Common myeloid progenitor, CD34-positive (primary cell): ENCODE measurements at regions not wholly inside any gene's neighbourhood (a gene's known extent, or its start where the extent isn't known, plus 50 kb on each side); places are given as distances from the start of the nearest gene placed in this dataset.

ENCODE experiments used
- CTCF ChIA-PET: fragments of 350-600 bp; sonication (Branson Sonifier 250); formaldehyde crosslinking; loops from one replicate; lab custom pipeline; 2021; ENCODE audit warnings: antibody characterized with exemption; lab: Charles Lee
- POLR2A ChIA-PET: fragments of 350-600 bp; sonication (Branson Sonifier 250); formaldehyde crosslinking; loops from one replicate; lab custom pipeline; 2021; ENCODE audit warnings: antibody characterized with exemption; lab: Charles Lee
- DNase-seq, 3 donors: peaks; one replicate each; pipeline versions ENCODE4 v3.0.0 to v3.0.0-alpha.2; 2013
- H3K27ac ChIP-seq, 2 experiments: 1 replicate in 1 of 2; 2 replicates in 1 of 2; pipeline ENCODE4 v1.7.0; 2013; ENCODE audit warnings: inconsistent platforms in 2 of 2, low read length in 2 of 2, mild to moderate bottlenecking in 2 of 2, low read depth in 1 of 2, moderate library complexity in 1 of 2; ENCODE audit not compliant: severe bottlenecking in 2 of 2, insufficient read depth in 1 of 2, poor library complexity in 1 of 2
- H3K27me3 ChIP-seq, 5 experiments: replicated peaks in 2 of 5; 1 replicate in 3 of 5; 2 replicates in 2 of 5; pipeline versions ENCODE4 v1.6.1 to v1.7.0; 2013; ENCODE audit warnings: low read length in 4 of 5, mild to moderate bottlenecking in 2 of 5, moderate library complexity in 2 of 5, inconsistent platforms in 1 of 5; ENCODE audit not compliant: insufficient read depth in 5 of 5, control insufficient read depth in 4 of 5
- H3K36me3 ChIP-seq, 4 experiments: 1 replicate in 2 of 4; 2 replicates in 2 of 4; pipeline versions ENCODE4 v1.6.1 to v1.7.0; 2013; ENCODE audit warnings: low read length in 3 of 4, control low read depth in 1 of 4, mild to moderate bottlenecking in 1 of 4; ENCODE audit not compliant: control insufficient read depth in 4 of 4, insufficient read depth in 4 of 4
- H3K4me1 ChIP-seq, 4 experiments: 1 replicate in 3 of 4; 2 replicates in 1 of 4; pipeline versions ENCODE4 v1.6.1 to v1.7.1; 2013; ENCODE audit warnings: low read length in 3 of 4, mild to moderate bottlenecking in 3 of 4, control low read depth in 1 of 4, inconsistent platforms in 1 of 4, moderate library complexity in 1 of 4; ENCODE audit not compliant: control insufficient read depth in 4 of 4, insufficient read depth in 4 of 4; ENCODE audit errors: control extremely low read depth in 1 of 4
- H3K4me3 ChIP-seq, 7 experiments: 1 replicate in 4 of 7; 2 replicates in 3 of 7; pipeline versions ENCODE4 v1.5.1 to v1.7.0; 2013; ENCODE audit warnings: mild to moderate bottlenecking in 7 of 7, low read length in 6 of 7, moderate library complexity in 6 of 7, inconsistent platforms in 2 of 7, low read depth in 2 of 7, control low read depth in 1 of 7; ENCODE audit not compliant: insufficient read depth in 4 of 7, control insufficient read depth in 1 of 7; ENCODE audit errors: extremely low read depth in 1 of 7
- H3K9me3 ChIP-seq, 5 experiments: 1 replicate in 4 of 5; 2 replicates in 1 of 5; pipeline versions ENCODE4 v1.6.1 to v1.7.1; 2013; ENCODE audit warnings: low read length in 4 of 5, mild to moderate bottlenecking in 2 of 5, inconsistent platforms in 1 of 5, low read depth in 1 of 5, moderate library complexity in 1 of 5; ENCODE audit not compliant: control insufficient read depth in 4 of 5, insufficient read depth in 2 of 5; ENCODE audit errors: control extremely low read depth in 1 of 5
- WGBS: methylation state at CpG from one replicate; pipeline ENCODE4 v1.1.5; 2013; ENCODE audit not compliant: insufficient coverage; 5-methylcytosine and 5-hydroxymethylcytosine counted together

DNA sequence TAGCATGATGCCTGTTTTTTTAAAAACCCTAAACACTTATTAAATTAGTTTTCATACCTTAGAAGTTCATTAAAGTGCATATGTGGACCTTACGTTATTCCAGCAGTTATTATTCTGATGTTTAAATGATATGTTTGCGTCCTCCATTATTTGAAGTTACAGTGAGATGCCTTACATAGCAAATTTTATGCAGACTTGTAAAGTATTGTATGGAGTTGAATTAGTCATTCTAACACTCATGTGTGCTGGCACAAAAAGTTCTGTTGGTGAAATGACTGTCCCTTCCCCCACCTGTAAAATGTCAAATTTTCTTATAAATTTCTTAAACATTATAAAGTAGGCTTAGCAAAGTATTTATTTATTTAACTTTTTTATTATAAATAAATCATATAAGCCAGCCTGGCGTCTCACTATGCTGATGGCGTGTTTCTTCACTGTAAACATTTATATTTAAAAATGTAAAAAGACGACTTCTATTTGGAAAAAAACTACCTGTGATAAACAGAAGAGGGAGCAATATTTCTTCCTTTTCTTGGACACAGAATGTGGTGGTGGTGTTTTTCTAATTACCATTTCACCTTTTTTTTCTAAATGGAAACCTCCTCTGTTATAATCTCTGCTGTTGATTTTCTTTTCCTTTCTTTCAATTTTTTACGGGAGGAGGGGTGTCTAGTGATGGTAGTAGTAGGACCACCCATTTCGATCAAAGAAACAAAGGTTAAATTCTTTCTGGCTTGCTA is 155.4 kb downstream of the RFPL4B start:
- Histone ChIP-seq H3K9me3 (no peaks in the 10 kb centered on the region), H3K27me3 (no peaks in the 10 kb centered on the region), H3K4me3 (no peak overlapping the region), H3K36me3 (no peaks in the 10 kb centered on the region), H3K27ac (no peak overlapping the region), H3K4me1 (no peaks in the 10 kb centered on the region)
- peak; percentile 2 to 20 (median 15) for DNase-seq
- no CpG with 5 or more reads among the region's 7 CpGs for WGBS
- ChIA-PET POLR2A (no interaction called here), CTCF (no interaction called here)

DNA sequence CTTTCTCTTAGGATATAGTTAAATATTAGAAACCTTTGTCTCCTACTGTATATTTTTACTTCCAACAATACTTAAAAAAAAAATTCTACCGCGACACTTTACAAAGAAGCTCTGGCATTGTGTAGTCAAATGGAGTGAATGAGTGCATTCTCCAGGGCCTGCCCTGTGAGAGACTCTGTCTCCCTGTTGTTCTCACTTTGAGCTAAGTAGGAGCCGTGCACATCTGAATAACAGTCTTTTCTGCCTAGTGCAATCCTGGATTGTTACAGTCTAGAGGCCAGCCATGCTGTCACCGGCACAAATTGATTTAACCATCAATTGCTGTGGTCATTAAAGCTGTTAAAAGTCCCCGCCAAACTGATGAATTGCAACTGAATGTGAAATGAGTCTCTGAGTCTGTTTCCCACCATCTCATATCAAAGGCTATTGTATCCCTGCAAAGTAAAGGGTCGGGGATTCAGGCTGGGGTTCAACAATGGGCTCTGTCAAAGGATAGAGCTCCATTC is 156.0 kb downstream of the RFPL4B start:
- CTCF ChIA-PET, result no interaction called here
- no peaks in the 10 kb centered on the region for H3K4me1 ChIP-seq
- POLR2A ChIA-PET, result no interaction called here
- H3K27ac ChIP-seq, result no peak overlapping the region
- H3K4me3 ChIP-seq, result no peak overlapping the region
- no peak for DNase-seq
- H3K36me3 ChIP-seq, result no peaks in the 10 kb centered on the region
- H3K27me3 ChIP-seq, result no peaks in the 10 kb centered on the region
- H3K9me3 ChIP-seq, result no peaks in the 10 kb centered on the region
- WGBS, result 89% methylated on average over 3 of the region's 6 CpGs

DNA sequence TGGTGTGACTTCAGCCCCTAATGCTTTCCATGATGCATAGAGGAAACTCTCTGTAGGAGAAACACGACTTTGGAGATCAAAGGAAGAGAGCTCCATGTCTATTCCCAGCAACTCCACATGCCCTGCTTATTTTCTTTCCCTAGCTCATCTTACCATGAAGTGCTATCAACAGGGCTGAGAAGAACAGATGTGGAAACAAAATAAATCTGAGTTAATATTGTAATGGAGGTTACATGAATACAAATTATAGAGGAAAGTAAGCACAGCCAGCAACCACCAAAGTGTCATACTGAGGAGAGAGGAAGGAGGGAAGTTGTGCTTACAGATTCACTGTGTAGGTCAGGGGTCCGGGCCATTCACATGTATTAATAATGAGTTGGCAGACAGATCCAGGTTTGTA is 157.5 kb downstream of the RFPL4B start:
- POLR2A ChIA-PET, result no interaction called here
- 84% methylated on average over 2 of the region's 2 CpGs for WGBS
- DNase-seq, result no peak

DNA sequence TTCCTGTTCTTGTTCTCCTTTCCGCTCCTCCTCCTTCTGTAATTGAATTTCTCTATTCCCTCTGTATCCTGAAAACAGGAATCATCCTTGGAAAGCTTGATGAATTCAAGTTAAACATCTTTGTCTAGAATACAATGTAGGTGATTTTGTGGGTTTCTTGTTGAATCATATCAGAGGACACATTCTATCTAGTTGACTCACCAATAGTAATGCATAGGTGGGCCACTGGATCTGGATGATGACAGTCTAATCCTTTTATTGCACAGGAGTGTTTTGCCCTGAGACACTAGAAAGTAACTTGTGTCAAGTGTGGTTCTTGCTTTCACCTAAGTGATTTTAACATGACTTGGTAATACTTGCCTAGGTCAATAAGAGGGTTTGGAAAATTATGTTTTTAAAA is 164.3 kb downstream of the RFPL4B start:
- no CpG with 5 or more reads among the region's 1 CpG for WGBS
- H3K27me3 ChIP-seq, result peaks cover 0 to 3% (median 0%) of the 10 kb centered on the region in 5 experiments
- CTCF ChIA-PET, result no interaction called here
- no peak for DNase-seq
- H3K36me3 ChIP-seq, result no peaks in the 10 kb centered on the region
- H3K4me3 ChIP-seq, result no peak overlapping the region
- POLR2A ChIA-PET, result no interaction called here
- H3K27ac ChIP-seq, result no peak overlapping the region
- H3K4me1 ChIP-seq, result no peaks in the 10 kb centered on the region
- H3K9me3 ChIP-seq, result peaks cover 0 to 2% (median 0%) of the 10 kb centered on the region in 5 experiments

More for the DNA sequence above, 157.5 kb downstream of the RFPL4B start:
- H3K4me3 ChIP-seq, result no peak overlapping the region
- no peak overlapping the region for H3K27ac ChIP-seq
- no peaks in the 10 kb centered on the region for H3K9me3 ChIP-seq
- no peaks in the 10 kb centered on the region for H3K36me3 ChIP-seq
- CTCF ChIA-PET, result interaction anchor here (1.8 kb wide), 1 partner anchor 9 kb away, joined by 5 read pairs; no protein-coding TSS in a partner anchor
- no peaks in the 10 kb centered on the region for H3K27me3 ChIP-seq
- no peaks in the 10 kb centered on the region for H3K4me1 ChIP-seq

DNA sequence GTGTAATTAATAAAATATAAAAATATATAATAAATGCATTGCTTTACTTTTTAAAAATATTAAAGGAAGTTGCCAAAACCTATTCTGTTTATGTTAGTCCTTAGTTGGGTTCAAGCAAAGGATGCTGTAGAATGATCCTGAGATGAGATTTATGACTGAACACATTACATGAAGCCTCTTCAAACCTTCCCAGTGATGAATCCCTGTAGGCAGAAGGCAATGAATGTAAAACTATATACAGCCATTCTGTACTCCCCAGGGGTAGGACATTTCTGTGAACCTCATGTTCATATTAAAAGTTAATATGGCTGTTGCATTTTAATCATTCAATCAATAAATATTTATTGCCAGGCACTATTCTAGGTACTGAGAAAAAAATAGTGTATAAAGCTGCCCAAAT is 166.0 kb downstream of the RFPL4B start:
- POLR2A ChIA-PET, result no interaction called here
- CTCF ChIA-PET, result interaction anchor here (1.6 kb wide), 1 partner anchor 44 kb away, joined by 3 read pairs; no protein-coding TSS in a partner anchor
- DNase-seq, result no peak
- H3K4me3 ChIP-seq, result no peak overlapping the region
- no peaks in the 10 kb centered on the region for H3K4me1 ChIP-seq
- no peaks in the 10 kb centered on the region for H3K36me3 ChIP-seq
- peaks cover 0 to 3% (median 0%) of the 10 kb centered on the region in 5 experiments for H3K9me3 ChIP-seq
- peaks cover 0 to 3% (median 0%) of the 10 kb centered on the region in 5 experiments for H3K27me3 ChIP-seq
- no peak overlapping the region for H3K27ac ChIP-seq

DNA sequence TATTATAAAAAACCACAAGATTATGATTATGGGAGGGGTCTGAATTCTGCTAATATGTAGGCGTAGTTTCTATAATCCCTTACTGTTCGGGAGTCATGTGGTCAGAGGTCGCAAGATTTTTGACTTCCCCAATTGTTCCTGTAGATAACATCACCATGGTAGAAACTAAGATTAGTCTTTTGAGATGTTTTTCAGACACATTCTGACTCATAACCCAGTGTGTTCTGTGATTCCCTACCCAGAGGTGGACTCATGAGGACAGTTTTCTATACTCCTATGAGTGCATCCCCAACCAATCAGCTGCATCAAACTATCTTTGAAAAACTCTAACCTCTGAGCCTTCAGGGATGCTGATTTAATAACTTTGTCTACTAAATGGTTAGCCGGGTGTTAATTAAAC is 175.5 kb downstream of the RFPL4B start:
- peak in 2 of 3 donors; percentile 37 to 61 for DNase-seq
- no peaks in the 10 kb centered on the region for H3K36me3 ChIP-seq
- no peaks in the 10 kb centered on the region for H3K4me1 ChIP-seq
- no peak overlapping the region for H3K27ac ChIP-seq
- CTCF ChIA-PET, result no interaction called here
- no peaks in the 10 kb centered on the region for H3K9me3 ChIP-seq
- no peaks in the 10 kb centered on the region for H3K27me3 ChIP-seq
- H3K4me3 ChIP-seq, result no peak overlapping the region
- 45% methylated on average over 3 of the region's 4 CpGs for WGBS
- POLR2A ChIA-PET, result interaction anchor here (0.7 kb wide), 1 partner anchor 192 kb away, joined by 3 read pairs; no protein-coding TSS in a partner anchor

DNA sequence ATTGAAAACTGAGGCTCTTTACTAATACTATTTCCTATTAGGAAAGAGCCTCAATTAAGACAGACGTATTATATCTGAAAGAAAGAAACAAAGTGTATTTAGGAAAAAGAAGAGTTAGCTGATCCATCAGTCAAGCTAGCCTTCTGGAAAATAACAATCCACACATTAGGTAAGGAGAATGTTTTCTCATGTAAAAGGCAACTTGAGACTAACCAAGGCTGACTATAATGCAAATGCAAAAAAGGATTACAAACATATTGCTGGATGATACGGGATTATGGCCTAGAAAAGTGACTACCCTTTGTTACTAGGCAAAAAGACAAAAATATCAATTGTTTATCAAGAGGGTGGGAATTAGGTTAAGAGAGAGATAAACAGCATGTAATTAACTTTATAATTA is 176.9 kb downstream of the RFPL4B start:
- H3K4me3 ChIP-seq, result no peak overlapping the region
- CTCF ChIA-PET, result no interaction called here

More for the DNA sequence above, 176.9 kb downstream of the RFPL4B start:
- Histone ChIP-seq H3K27me3 (no peaks in the 10 kb centered on the region), H3K4me1 (no peaks in the 10 kb centered on the region), H3K36me3 (no peaks in the 10 kb centered on the region), H3K27ac (no peak overlapping the region), H3K9me3 (no peaks in the 10 kb centered on the region)
- no peak for DNase-seq
- no CpG with 5 or more reads among the region's 2 CpGs for WGBS
- POLR2A ChIA-PET, result no interaction called here
